GM19351 (cell line): ENCODE measurements at regions not wholly inside any gene's neighbourhood (a gene's known extent, or its start where the extent isn't known, plus 50 kb on each side); places are given as distances from the start of the nearest gene placed in this dataset.
A peak's percentile ranks its signal among the peaks of the same experiment; 100 is the strongest.

Source experiments
- ATAC-seq: cut with Tn5 transposase; IDR thresholded peaks from one replicate; pipeline ENCODE4 v1.9.1; 2021; ENCODE audit warnings: mild to moderate bottlenecking, moderate library complexity; ENCODE audit not compliant: unreplicated experiment

GRCh38 chr1:53378061-53378460 lies 50.2 kb upstream of the LRP8 start:
- ATAC-seq: no peak

GRCh38 chr1:53378932-53379661 lies 51.2 kb upstream of the LRP8 start:
- ATAC-seq: no peak

GRCh38 chr1:53379662-53380002 lies 51.8 kb upstream of the LRP8 start:
- no peak for ATAC-seq

GRCh38 chr1:53380296-53380695 lies 52.4 kb upstream of the LRP8 start:
- ATAC-seq: no peak

- no peak for ATAC-seq
Measured at GRCh38 chr1:53381790-53382401, 54.0 kb upstream of the LRP8 start.

GRCh38 chr1:53383136-53383870 lies 55.4 kb upstream of the LRP8 start:
- no peak for ATAC-seq

GRCh38 chr1:53384796-53385195 lies 56.9 kb upstream of the LRP8 start:
- no peak for ATAC-seq

- ATAC-seq: no peak
Measured at GRCh38 chr1:53385276-53386225, 57.7 kb upstream of the LRP8 start.

- ATAC-seq: no peak
Measured at GRCh38 chr1:53388963-53389362, 61.1 kb upstream of the LRP8 start.

- ATAC-seq: no peak
Measured at GRCh38 chr1:53390261-53390660, 62.4 kb upstream of the LRP8 start.

GRCh38 chr1:53390736-53391135 lies 62.9 kb upstream of the LRP8 start:
- ATAC-seq: no peak

GRCh38 chr1:53391296-53391695 lies 63.4 kb upstream of the LRP8 start:
- no peak for ATAC-seq

- ATAC-seq: no peak
Measured at GRCh38 chr1:53391982-53392381, 64.1 kb upstream of the LRP8 start.

GRCh38 chr1:53392460-53392859 lies 64.6 kb upstream of the LRP8 start:
- no peak for ATAC-seq

GRCh38 chr1:53393325-53393792 lies 65.5 kb upstream of the LRP8 start:
- ATAC-seq: peak; percentile 63

- ATAC-seq: no peak
Measured at GRCh38 chr1:53394306-53394705, 64.9 kb upstream of the DMRTB1 start.

- ATAC-seq: no peak
Measured at GRCh38 chr1:53395671-53396215, 63.5 kb upstream of the DMRTB1 start.

GRCh38 chr1:53396573-53397268 lies 62.5 kb upstream of the DMRTB1 start:
- ATAC-seq: no peak

GRCh38 chr1:53398091-53398490 lies 61.1 kb upstream of the DMRTB1 start:
- no peak for ATAC-seq
